Hepatocyte (in vitro differentiated cells): ENCODE measurements at regions not wholly inside any gene's neighbourhood (a gene's known extent, or its start where the extent isn't known, plus 50 kb on each side); places are given as distances from the start of the nearest gene placed in this dataset.

ENCODE experiments used
- DNase-seq: peaks from one replicate; pipeline ENCODE4 v3.0.0-alpha.2; 2016; ENCODE audit warnings: low spot score
- H2AFZ ChIP-seq: fragments of 200-600 bp; sonication (generic); 2 replicates; pipeline ENCODE4 v1.6.0; 2016; ENCODE audit warnings: antibody characterized with exemption, mild to moderate bottlenecking
- H3K27ac ChIP-seq: fragments of 200-600 bp; sonication (generic); 2 replicates; pipeline ENCODE4 v1.5.1; 2016; ENCODE audit warnings: mild to moderate bottlenecking
- H3K27me3 ChIP-seq: fragments of 200-600 bp; sonication (generic); 2 replicates; pipeline ENCODE4 v1.6.1; 2016
- H3K36me3 ChIP-seq: fragments of 200-600 bp; sonication (generic); replicated peaks from 2 replicates; pipeline ENCODE4 v1.5.1; 2016; ENCODE audit warnings: low read depth; ENCODE audit not compliant: insufficient read depth
- H3K4me1 ChIP-seq: fragments of 200-600 bp; sonication (generic); 2 replicates; pipeline ENCODE4 v1.5.1; 2016; ENCODE audit warnings: mild to moderate bottlenecking, moderate library complexity; ENCODE audit not compliant: insufficient read depth
- H3K4me2 ChIP-seq: fragments of 200-600 bp; sonication (generic); 2 replicates; pipeline ENCODE4 v1.6.0; 2016
- H3K4me3 ChIP-seq: fragments of 200-600 bp; sonication (generic); 2 replicates; pipeline ENCODE4 v1.5.1; 2016; ENCODE audit warnings: mild to moderate bottlenecking
- H3K79me2 ChIP-seq: fragments of 200-600 bp; sonication (generic); 2 replicates; pipeline ENCODE4 v1.6.0; 2017; ENCODE audit warnings: mild to moderate bottlenecking
- H3K9me2 ChIP-seq: fragments of 200-600 bp; sonication (generic); replicated peaks from 2 replicates; pipeline ENCODE4 v1.6.0; 2017; ENCODE audit warnings: mild to moderate bottlenecking; ENCODE audit not compliant: insufficient read depth
- H3K9me3 ChIP-seq: fragments of 200-600 bp; sonication (generic); 2 replicates; pipeline ENCODE4 v1.5.1; 2016; ENCODE audit warnings: low read depth, mild to moderate bottlenecking
- H4K20me1 ChIP-seq: fragments of 200-600 bp; sonication (generic); 2 replicates; pipeline ENCODE4 v1.6.0; 2016; ENCODE audit warnings: mild to moderate bottlenecking; ENCODE audit not compliant: insufficient read depth, poor library complexity, severe bottlenecking
- EZH2 ChIP-seq: fragments of 200-600 bp; sonication (generic); IDR thresholded peaks from 2 replicates; pipeline ENCODE4 v1.6.1; 2016; ENCODE audit warnings: antibody characterized with exemption, mild to moderate bottlenecking, borderline replicate concordance
- EZH2phosphoT487 ChIP-seq: fragments of 200-600 bp; sonication (generic); IDR thresholded peaks from one replicate; pipeline ENCODE4 v1.6.1; 2018; ENCODE audit warnings: antibody characterized with exemption, mild to moderate bottlenecking, low read depth, moderate library complexity; ENCODE audit not compliant: unreplicated experiment, severe bottlenecking
- whole genome bisulfite sequencing: methylation state at CpG from one replicate; pipeline ENCODE4 v1.1.6; 2016; ENCODE audit warnings: low lambda C conversion rate; ENCODE audit errors: missing lambda C conversion rate; 5-methylcytosine and 5-hydroxymethylcytosine counted together
- TF ChIP-seq, protein P1 (sequence below): fragments of 200-600 bp; sonication (generic); IDR thresholded peaks from 2 replicates; pipeline ENCODE4 v1.5.1; 2016; ENCODE audit warnings: antibody characterized with exemption, mild to moderate bottlenecking; ENCODE audit not compliant: poor library complexity

- WGBS: 88% methylated on average over 7 of the region's 7 CpGs
- peak overlapping the region; percentile 57 for H2AFZ ChIP-seq
- no peaks in the 10 kb centered on the region for H3K9me3 ChIP-seq
- peak overlapping the region; percentile 72 for H3K4me2 ChIP-seq
- DNase-seq: no peak
- H3K27ac ChIP-seq: peak overlapping the region; percentile 67
- no peaks in the 10 kb centered on the region for H3K36me3 ChIP-seq
- H3K9me2 ChIP-seq: no peaks in the 10 kb centered on the region
- no peaks in the 10 kb centered on the region for H3K79me2 ChIP-seq
- TF ChIP-seq, protein P1, sequence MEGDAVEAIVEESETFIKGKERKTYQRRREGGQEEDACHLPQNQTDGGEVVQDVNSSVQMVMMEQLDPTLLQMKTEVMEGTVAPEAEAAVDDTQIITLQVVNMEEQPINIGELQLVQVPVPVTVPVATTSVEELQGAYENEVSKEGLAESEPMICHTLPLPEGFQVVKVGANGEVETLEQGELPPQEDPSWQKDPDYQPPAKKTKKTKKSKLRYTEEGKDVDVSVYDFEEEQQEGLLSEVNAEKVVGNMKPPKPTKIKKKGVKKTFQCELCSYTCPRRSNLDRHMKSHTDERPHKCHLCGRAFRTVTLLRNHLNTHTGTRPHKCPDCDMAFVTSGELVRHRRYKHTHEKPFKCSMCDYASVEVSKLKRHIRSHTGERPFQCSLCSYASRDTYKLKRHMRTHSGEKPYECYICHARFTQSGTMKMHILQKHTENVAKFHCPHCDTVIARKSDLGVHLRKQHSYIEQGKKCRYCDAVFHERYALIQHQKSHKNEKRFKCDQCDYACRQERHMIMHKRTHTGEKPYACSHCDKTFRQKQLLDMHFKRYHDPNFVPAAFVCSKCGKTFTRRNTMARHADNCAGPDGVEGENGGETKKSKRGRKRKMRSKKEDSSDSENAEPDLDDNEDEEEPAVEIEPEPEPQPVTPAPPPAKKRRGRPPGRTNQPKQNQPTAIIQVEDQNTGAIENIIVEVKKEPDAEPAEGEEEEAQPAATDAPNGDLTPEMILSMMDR: no peak
- peaks cover 21% of the 10 kb centered on the region for H3K4me1 ChIP-seq
- no peaks in the 10 kb centered on the region for H3K27me3 ChIP-seq
- no peaks in the 10 kb centered on the region for H4K20me1 ChIP-seq
- H3K4me3 ChIP-seq: no peak overlapping the region
Measured at GRCh38 chr6:104527311-104527710, 332.4 kb downstream of the HACE1 start.

DNA sequence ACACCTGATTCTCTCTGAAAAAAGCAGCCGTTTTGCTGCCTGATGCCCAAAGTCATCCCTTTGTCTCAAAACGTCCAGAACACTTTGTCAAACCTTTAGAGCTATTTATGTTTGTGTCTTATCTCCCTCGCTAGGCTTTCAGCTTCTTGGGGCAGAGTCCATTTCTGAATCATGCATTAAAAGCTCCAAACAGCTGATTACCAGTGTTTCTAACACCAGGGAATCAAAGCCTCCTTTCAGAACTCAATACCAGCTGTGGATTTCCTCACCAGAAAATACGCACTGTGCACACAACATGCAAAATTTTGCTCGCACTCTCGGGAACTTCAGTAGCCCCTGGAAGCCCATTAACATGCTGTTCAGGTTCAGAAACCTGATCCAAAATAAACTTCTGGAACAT, 333.3 kb downstream of the HACE1 start:
- Histone ChIP-seq H3K4me3 (no peak overlapping the region), H2AFZ (peak overlapping the region; percentile 57), H3K36me3 (no peaks in the 10 kb centered on the region), H3K27ac (peak overlapping the region; percentile 67), H3K9me3 (no peaks in the 10 kb centered on the region), H3K27me3 (no peaks in the 10 kb centered on the region), H3K9me2 (no peaks in the 10 kb centered on the region), H3K4me1 (peaks cover 21% of the 10 kb centered on the region), H3K79me2 (no peaks in the 10 kb centered on the region), H3K4me2 (peak overlapping the region; percentile 72), H4K20me1 (no peaks in the 10 kb centered on the region)
- TF ChIP-seq EZH2phosphoT487: no peak
- TF ChIP-seq, protein P1: no peak
- TF ChIP-seq EZH2: no peak
- WGBS: 12% methylated on average over 6 of the region's 6 CpGs
- peak; percentile 57 for DNase-seq

DNA sequence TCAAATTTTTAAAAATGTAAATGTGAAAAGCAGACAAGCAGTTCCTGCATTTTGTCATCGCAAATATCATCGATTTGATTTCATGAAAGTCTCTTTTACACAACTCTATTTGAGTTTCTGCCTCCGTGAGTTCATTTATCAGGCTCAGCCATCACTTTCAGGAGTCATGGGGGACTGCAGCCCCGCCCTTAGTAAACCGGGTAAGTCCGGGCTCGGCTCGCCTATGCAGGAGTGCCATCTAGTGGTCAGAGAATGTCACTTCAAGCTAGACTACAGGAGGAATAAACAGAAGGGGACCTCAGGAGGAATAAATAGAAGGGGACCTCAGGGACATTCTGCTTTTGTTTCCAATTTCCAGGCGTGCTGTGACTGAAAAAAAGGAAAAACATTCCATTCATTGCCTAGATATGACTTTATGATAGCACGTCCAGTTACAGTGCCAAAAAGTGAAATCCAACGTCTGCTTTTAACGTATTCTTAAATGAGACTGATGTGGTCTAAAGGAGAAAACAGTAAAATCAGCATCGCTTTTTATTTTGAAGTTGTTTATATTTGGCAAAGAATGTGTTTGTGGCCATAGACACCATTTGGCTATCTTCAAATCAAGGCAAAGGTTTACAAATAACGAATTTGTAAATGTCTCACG, 333.9 kb downstream of the HACE1 start:
- H3K9me2 ChIP-seq: no peaks in the 10 kb centered on the region
- peak overlapping the region; percentile 72 for H3K4me2 ChIP-seq
- H3K4me3 ChIP-seq: no peak overlapping the region
- H3K27me3 ChIP-seq: no peaks in the 10 kb centered on the region
- H3K79me2 ChIP-seq: no peaks in the 10 kb centered on the region
- H3K9me3 ChIP-seq: no peaks in the 10 kb centered on the region
- DNase-seq: peak; percentile 89
- H3K27ac ChIP-seq: peak overlapping the region; percentile 67
- TF ChIP-seq, protein P1: peak; percentile 98
- no peak for TF ChIP-seq EZH2
- no peaks in the 10 kb centered on the region for H3K36me3 ChIP-seq
- H2AFZ ChIP-seq: peak overlapping the region; percentile 57
- 15% methylated on average over 15 of the region's 15 CpGs for WGBS
- peaks cover 21% of the 10 kb centered on the region for H3K4me1 ChIP-seq
- H4K20me1 ChIP-seq: no peaks in the 10 kb centered on the region

DNA sequence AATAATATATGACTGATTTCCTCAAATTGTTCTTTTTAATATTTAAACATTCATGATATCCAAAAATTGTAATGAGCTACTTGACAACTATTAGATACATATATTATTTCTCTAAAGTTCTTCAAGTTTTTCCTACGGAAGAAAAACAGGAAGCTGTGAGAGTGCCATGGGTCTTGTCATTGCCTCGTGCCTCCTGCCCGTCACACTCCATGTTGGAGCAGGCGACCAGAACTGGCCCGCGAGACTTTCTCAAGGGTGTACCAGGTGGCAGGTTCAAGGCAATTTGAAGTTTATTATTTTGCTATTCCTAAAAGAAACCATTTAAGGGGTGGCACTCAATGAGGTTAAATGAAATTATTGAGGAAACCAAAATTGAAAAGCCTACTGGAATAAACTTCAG, 337.2 kb downstream of the HACE1 start:
- H3K27me3 ChIP-seq: no peaks in the 10 kb centered on the region
- no peak overlapping the region for H3K4me2 ChIP-seq
- H4K20me1 ChIP-seq: no peaks in the 10 kb centered on the region
- H3K36me3 ChIP-seq: no peaks in the 10 kb centered on the region
- H3K4me1 ChIP-seq: peaks cover 21% of the 10 kb centered on the region
- H3K4me3 ChIP-seq: no peak overlapping the region
- WGBS: 96% methylated on average over 6 of the region's 6 CpGs
- no peaks in the 10 kb centered on the region for H3K79me2 ChIP-seq
- no peaks in the 10 kb centered on the region for H3K9me2 ChIP-seq
- H3K9me3 ChIP-seq: no peaks in the 10 kb centered on the region
- TF ChIP-seq EZH2phosphoT487 (no peak), EZH2 (no peak)
- TF ChIP-seq, protein P1: no peak
- H2AFZ ChIP-seq: no peak overlapping the region
- no peak overlapping the region for H3K27ac ChIP-seq
- no peak for DNase-seq
